Colon (tissue), 2 donors: ENCODE measurements at regions not wholly inside any gene's neighbourhood (a gene's known extent, or its start where the extent isn't known, plus 50 kb on each side); places are given as distances from the start of the nearest gene placed in this dataset.
"Not testable (repeated sequence)": the region's sequence is repeated elsewhere in the genome, so short reads cannot be mapped to it uniquely, and the experiment has no call there.

Experiments used
- FAIRE-seq: peaks from 2 replicates; lab custom pipeline; 2012; peaks lifted over from hg19 to GRCh38; lab: Jason Lieb, UNC
- donor health status: control.
- donor health status: control.

- FAIRE-seq, result no peak
These were observed 72.0 kb upstream of the VKORC1L1 start for GRCh38 chr7:65800890-65801341.

- FAIRE-seq, result no peak
These were observed 68.0 kb upstream of the VKORC1L1 start for GRCh38 chr7:65804887-65805286.

- not testable (repeated sequence) for FAIRE-seq
These were observed 65.8 kb upstream of the VKORC1L1 start for GRCh38 chr7:65807067-65807466.

DNA sequence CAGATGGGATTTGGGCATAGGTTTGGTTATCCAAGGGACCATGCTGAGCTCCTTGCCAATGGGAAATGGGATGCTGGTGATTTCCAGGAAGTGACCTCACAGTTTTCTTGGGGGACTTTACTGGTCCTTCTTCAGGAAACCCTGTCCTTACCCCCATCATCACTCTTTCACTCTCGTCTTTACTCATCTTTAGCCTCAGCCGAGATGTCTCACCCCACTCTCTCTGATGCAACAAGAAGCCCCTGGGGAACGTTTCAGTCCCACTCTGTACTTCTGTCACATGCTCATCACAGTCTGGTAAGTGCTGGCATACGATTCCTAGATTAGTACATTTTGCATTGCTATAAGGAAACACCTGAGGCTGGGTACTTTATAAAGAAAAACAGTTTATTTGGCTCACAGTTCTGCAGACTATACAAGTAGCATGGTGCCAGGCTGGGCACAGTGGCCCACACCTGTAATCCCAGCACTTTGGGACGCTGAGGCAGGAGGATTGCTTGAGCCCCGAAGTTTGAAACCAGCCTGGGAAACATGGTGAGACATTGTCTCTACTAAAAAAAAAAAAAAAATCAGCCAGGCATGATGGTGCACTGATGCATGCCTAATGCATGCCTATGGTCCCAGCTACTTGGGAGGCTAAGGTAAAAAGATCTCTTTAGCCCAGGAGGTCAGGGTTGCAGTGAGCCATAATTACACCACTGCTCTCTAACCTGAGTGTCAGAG, 63.5 kb upstream of the VKORC1L1 start:
- no peak for FAIRE-seq

DNA sequence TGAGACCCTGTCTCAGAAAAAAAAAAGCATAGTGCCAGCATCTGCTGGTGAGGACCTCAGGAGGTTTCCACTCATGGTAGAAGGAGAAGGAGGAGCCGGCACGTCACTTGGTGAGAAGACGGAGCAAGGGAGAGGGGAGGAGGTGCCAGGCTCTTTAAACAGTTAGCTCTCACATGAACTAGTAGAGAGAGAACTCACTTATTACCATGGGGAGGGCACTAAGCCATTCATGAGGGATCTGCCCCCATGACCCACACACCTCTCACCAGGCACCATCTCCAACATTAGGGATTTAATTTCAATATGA, 62.9 kb upstream of the VKORC1L1 start:
- no peak for FAIRE-seq

- no peak for FAIRE-seq
These were observed 60.6 kb upstream of the VKORC1L1 start for GRCh38 chr7:65812281-65812680.

- FAIRE-seq, result not testable (repeated sequence)
These were observed 58.2 kb upstream of the VKORC1L1 start for GRCh38 chr7:65814556-65815167.

DNA sequence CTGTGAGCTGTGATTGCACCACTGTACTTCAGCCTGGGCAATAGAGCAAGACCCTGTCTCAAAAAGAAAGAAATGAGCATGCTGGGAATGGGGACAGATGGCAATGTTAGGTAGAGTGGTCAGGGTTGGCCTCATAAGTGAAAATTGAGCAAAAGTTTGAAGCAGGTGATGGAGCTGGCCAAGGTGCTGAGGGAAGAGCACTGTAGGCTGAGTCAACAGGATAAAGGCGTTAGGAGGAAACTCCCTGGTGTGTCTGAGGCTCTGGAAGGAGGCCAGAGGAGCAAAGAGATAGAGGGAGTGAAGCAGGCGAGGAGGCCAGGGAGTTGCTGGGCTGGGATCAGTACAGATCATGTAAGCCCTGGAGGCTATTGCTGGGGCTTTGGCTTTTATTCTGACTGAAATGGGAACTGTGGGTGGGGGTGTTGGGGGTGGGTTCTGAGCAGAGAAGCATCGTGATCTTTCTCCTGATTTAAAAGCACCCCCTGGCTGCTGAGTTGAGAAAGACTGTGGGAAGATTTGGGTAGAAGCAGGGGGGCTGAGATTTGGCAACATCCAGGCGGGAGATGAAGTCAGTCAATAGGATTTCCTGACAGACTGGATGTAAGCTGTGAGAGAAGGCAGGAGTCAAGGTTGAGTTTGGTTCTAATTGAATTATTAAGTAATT, 52.5 kb upstream of the VKORC1L1 start:
- FAIRE-seq, result no peak
